HUES6 (cell line): ENCODE measurements at regions not wholly inside any gene's neighbourhood (a gene's known extent, or its start where the extent isn't known, plus 50 kb on each side); places are given as distances from the start of the nearest gene placed in this dataset.

Experiments
- H3K27ac ChIP-seq: 2 replicates; pipeline ENCODE4 v1.7.0; 2013; ENCODE audit warnings: low read depth, mild to moderate bottlenecking, low read length, inconsistent platforms
- H3K27me3 ChIP-seq: 2 replicates; pipeline ENCODE4 v1.6.1; 2013; ENCODE audit warnings: low read length; ENCODE audit not compliant: control insufficient read depth, insufficient read depth
- H3K36me3 ChIP-seq: 2 replicates; pipeline ENCODE4 v1.6.1; 2013; ENCODE audit warnings: low read length; ENCODE audit not compliant: control insufficient read depth, insufficient read depth
- H3K4me1 ChIP-seq: 2 replicates; pipeline ENCODE4 v1.6.1; 2013; ENCODE audit warnings: low read length; ENCODE audit not compliant: control insufficient read depth, insufficient read depth
- H3K4me3 ChIP-seq: 2 replicates; pipeline ENCODE4 v1.5.1; 2013; ENCODE audit warnings: low read depth, low read length
- H3K9ac ChIP-seq: one replicate; pipeline ENCODE4 v1.6.1; 2013; ENCODE audit warnings: mild to moderate bottlenecking, low read length
- H3K9me3 ChIP-seq: 2 replicates; pipeline ENCODE4 v1.6.1; 2013; ENCODE audit warnings: low read depth, low read length; ENCODE audit not compliant: control insufficient read depth, insufficient read depth

DNA sequence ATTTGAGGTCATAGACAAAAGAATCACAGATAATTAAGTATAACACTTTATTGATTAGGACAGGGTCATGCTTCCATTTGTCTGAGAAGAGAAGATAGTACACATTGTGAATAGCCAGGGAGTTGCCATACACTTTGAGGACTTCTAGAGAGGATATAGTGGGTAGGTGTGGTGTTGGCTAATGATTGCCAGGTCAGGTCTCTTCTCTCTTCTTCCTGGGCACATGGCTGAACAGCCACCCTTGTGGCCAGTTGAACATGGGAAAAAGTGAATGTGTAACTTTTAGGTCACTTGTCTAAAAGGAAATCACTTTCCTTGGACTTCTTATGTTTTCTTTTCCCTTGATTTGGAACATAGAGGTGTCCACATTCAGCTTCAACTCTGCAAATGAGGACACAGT lies 772.1 kb upstream of the MAP3K7 start:
- H3K4me3 ChIP-seq: no peak overlapping the region
- no peaks in the 10 kb centered on the region for H3K9me3 ChIP-seq
- H3K27ac ChIP-seq: no peak overlapping the region
- H3K9ac ChIP-seq: no peak overlapping the region
- no peaks in the 10 kb centered on the region for H3K27me3 ChIP-seq
- no peaks in the 10 kb centered on the region for H3K36me3 ChIP-seq
- H3K4me1 ChIP-seq: no peaks in the 10 kb centered on the region

DNA sequence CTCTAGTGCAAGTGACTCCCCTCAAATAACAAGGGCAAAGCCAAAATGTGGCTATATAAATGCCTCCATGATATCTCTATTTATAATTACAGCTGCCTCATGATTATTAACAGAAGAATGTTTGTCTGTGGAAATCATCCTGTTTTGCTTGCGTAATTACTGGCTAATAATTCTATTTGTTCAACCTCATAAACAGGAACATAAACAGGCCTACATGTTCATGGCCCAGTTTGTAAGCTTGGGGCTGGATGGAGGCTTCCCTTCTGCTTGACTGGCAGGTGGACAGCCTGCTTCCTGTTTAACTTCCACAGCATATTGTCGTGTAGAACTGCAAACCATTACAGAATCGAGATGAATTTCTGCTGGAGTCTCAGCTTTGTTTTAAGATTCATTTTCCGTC lies 766.0 kb upstream of the MAP3K7 start:
- H3K36me3 ChIP-seq: no peaks in the 10 kb centered on the region
- H3K27me3 ChIP-seq: no peaks in the 10 kb centered on the region
- no peaks in the 10 kb centered on the region for H3K4me1 ChIP-seq
- H3K4me3 ChIP-seq: no peak overlapping the region
- H3K9me3 ChIP-seq: no peaks in the 10 kb centered on the region
- no peak overlapping the region for H3K9ac ChIP-seq
- H3K27ac ChIP-seq: no peak overlapping the region

DNA sequence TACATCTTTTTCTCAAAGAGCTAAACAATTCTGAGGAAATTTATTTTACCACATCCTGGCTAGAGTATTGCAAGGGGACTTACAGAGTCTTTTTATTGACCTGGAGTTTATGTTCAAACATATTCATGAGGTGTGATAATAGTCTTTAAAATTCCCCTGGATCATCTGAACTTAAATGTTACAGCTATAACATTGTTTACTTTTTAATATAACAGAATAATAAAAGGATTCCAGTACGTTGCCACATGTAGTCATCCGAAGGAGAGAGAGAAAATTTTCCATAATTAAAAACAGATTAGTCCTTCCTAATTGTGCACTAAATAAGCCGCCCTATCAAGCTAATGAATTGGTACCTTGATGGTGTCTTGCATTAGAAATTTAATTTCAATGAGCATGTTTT lies 765.4 kb upstream of the MAP3K7 start:
- H3K4me1 ChIP-seq: no peaks in the 10 kb centered on the region
- H3K9ac ChIP-seq: no peak overlapping the region
- H3K9me3 ChIP-seq: no peaks in the 10 kb centered on the region
- H3K4me3 ChIP-seq: no peak overlapping the region
- H3K27me3 ChIP-seq: no peaks in the 10 kb centered on the region
- no peaks in the 10 kb centered on the region for H3K36me3 ChIP-seq
- H3K27ac ChIP-seq: no peak overlapping the region

DNA sequence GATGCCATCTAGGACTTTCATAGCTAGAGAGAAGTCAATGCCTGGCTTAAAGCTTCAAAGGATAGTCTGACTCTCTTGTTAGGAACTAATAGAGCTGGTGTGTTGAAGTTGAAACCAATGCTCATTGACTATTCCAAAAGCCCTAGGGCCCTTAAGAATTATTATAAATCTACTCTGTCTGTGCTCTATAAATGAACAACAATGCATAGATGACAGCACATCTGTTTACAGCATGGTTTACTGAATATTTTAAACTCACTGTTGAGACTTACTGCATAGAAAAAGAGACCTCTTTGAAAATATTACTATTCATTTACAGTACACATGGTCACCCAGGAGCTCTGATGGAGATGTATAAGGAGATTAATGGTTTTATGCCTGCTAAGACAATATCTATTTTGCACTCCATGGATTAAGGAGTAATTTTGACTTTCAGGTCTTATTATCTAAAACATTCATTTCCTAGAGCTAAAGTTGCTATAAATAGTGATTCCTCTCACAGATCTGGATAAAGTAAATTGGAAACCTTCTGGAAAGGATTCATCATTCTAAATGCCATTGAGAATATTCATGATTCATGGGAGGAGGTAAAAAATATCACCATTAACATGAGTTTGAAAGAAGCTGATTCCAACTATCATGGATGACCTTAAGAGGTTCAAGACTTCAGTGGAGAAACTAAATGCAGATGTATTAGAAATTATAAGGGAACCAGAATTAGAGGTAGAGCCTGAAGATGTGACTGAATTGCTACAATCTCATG lies 763.5 kb upstream of the MAP3K7 start:
- Histone ChIP-seq H3K27ac (no peak overlapping the region), H3K36me3 (no peaks in the 10 kb centered on the region), H3K4me1 (no peaks in the 10 kb centered on the region), H3K27me3 (no peaks in the 10 kb centered on the region), H3K4me3 (no peak overlapping the region), H3K9me3 (no peaks in the 10 kb centered on the region), H3K9ac (no peak overlapping the region)

DNA sequence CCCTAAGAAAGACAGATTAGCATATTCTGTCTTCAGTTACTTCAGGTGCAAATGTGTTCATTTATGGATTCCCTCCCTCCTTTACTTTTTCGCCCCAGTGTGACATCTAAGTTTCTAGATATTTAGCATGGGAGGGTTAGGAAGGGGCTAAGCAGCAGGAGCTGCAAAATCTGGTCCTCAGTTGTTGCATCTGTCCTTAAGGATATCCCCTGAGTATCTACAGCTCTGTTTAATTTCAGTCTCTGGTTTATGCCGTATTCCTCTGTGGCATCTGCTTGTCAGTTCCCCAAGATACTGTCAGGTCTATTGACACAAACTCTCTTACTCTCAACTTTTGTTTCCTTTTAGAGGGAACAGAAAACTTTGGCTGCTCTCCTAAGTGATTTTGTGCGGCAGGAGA lies 754.6 kb upstream of the MAP3K7 start:
- H3K9ac ChIP-seq: no peak overlapping the region
- H3K4me3 ChIP-seq: no peak overlapping the region
- H3K27me3 ChIP-seq: no peaks in the 10 kb centered on the region

DNA sequence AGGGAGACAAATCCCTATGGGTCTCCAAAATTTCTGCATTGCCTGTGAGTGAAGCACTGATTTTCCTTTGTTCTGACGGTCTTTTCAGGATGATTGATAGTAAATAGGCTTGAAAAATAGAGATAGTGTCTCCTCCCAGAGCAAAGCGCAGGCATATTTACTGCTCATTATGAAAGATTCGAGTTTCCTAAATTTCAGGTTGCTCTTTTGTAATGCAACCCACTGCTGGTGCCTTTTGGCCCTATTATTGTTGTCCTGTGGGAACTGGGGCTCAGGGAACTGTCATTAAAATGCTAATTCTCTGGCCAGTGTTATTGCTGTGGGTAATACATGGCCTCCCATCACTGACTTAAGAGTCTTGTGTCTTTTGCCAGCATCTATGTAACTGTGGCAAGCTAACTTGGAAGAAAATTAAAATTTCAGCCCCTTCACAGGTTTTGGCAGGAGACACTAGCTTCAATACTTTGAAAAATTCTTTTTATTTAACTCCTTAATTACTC lies 754.1 kb upstream of the MAP3K7 start:
- Histone ChIP-seq H3K27ac (no peak overlapping the region), H3K27me3 (no peaks in the 10 kb centered on the region), H3K4me1 (peaks cover 13% of the 10 kb centered on the region), H3K36me3 (no peaks in the 10 kb centered on the region), H3K9me3 (peaks cover 3% of the 10 kb centered on the region; the same call in 1 of the 2 replicates), H3K9ac (no peak overlapping the region), H3K4me3 (no peak overlapping the region)

More for the DNA sequence above, 754.6 kb upstream of the MAP3K7 start:
- Histone ChIP-seq H3K36me3 (no peaks in the 10 kb centered on the region), H3K4me1 (peaks cover 13% of the 10 kb centered on the region), H3K9me3 (peaks cover 3% of the 10 kb centered on the region; the same call in 1 of the 2 replicates), H3K27ac (no peak overlapping the region)

DNA sequence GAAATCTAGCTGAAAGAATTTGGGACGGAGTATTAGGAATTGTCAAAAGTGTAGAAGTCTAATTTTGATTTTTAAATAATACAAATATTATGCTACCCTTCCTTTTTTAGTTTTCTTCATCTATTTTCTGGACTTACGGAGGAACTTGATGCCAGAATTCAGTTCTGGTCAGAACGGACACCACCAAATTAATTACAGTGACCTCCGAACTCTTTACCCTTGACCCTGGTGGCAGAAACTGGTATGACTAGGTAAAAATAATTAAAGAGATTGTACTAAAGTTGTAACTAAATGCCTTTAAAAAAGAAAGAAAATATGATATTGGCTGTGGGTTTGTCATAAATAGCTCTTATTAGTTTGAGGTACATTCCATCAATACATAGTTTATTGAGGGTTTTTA lies 751.1 kb upstream of the MAP3K7 start:
- H3K9ac ChIP-seq: no peak overlapping the region
- H3K27ac ChIP-seq: no peak overlapping the region
- H3K4me3 ChIP-seq: no peak overlapping the region
- no peaks in the 10 kb centered on the region for H3K36me3 ChIP-seq
- H3K27me3 ChIP-seq: no peaks in the 10 kb centered on the region
- peaks cover 13% of the 10 kb centered on the region for H3K4me1 ChIP-seq
- peaks cover 3% of the 10 kb centered on the region; the same call in 1 of the 2 replicates for H3K9me3 ChIP-seq

DNA sequence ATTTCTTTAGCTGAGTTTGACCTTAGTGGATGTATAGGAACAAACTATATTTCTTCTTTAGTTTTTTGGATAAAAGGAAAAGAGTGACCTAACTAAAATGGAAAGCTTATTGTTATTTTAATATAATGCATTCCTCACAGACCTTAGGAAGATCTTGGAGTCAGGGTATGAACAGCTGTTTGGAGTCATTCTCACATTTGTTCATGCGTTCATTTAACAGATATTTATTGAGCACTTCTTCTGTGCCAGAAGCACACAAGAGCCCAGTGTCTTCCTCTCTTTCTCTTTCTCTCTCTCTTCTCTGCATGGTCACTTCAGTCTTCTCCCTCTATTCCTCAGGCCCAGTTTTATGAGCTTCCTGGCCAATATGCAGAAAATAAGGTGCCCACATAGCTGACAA lies 744.0 kb upstream of the MAP3K7 start:
- H3K9me3 ChIP-seq: no peaks in the 10 kb centered on the region
- no peaks in the 10 kb centered on the region for H3K36me3 ChIP-seq
- H3K4me1 ChIP-seq: peaks cover 4% of the 10 kb centered on the region; the same call in 1 of the 2 replicates
- H3K9ac ChIP-seq: no peak overlapping the region
- no peak overlapping the region for H3K27ac ChIP-seq
- H3K27me3 ChIP-seq: no peaks in the 10 kb centered on the region
- H3K4me3 ChIP-seq: no peak overlapping the region

DNA sequence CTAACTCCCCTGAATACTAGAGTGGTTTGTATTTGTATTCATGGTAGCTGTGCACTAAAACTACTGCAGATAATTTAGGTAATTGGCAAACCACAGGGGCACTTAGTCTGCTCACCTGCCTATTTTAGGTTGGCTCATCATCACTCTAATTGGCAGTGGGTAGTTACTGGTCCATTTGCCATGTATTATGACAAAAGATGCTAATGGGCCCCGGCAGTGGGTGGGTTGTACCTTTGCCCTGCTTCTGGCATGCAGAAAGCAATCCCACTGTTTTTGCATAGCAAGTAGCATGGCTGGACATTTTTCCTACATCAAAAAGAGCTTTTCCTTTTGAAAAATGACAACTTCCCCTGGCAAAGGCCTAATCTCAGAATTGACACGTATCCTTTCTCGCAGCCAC lies 741.4 kb upstream of the MAP3K7 start:
- H3K36me3 ChIP-seq: no peaks in the 10 kb centered on the region
- H3K9ac ChIP-seq: no peak overlapping the region
- H3K27me3 ChIP-seq: no peaks in the 10 kb centered on the region
- no peak overlapping the region for H3K27ac ChIP-seq
- no peaks in the 10 kb centered on the region for H3K9me3 ChIP-seq
- no peak overlapping the region for H3K4me3 ChIP-seq
- peaks cover 4% of the 10 kb centered on the region; the same call in 1 of the 2 replicates for H3K4me1 ChIP-seq

DNA sequence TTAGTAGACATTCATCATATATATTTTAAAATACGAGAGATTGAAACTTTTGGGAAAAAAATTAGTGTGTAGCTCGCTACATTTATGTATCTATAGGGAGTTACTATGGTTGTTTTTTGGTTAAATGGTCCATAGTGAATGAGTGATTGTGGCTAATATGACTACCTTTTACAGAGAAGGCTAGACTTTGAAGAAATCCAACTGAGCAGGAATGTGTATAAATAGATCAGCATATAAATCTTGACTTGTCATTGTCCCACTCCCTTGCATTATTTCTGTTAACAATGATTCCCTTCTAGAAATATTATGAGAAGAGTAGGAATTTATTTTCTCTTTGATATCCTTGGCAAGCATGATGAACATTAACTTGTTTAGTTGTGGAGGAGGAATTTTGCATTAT lies 737.8 kb upstream of the MAP3K7 start:
- Histone ChIP-seq H3K9me3 (no peaks in the 10 kb centered on the region), H3K4me1 (no peaks in the 10 kb centered on the region), H3K4me3 (no peak overlapping the region), H3K27me3 (no peaks in the 10 kb centered on the region), H3K27ac (no peak overlapping the region), H3K9ac (no peak overlapping the region), H3K36me3 (no peaks in the 10 kb centered on the region)

DNA sequence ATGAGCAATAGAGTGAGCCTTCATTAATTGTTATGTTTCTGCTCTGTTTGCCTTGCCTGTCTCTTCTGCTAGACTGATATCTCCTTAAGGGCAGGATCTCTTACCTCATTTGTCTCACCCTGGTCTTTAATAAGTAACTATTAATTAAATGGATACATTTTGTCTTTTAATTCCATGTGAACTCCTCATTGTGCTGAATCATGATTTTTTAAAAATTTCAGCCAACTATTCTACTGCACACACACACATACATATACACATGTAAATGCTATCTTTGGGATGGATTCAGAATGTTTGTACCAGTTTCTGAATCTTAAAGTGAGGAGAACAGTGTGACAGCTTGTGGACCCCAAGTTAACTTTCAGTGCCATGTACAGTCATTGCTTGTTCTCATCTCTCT lies 731.1 kb upstream of the MAP3K7 start:
- no peak overlapping the region for H3K4me3 ChIP-seq
- H3K27ac ChIP-seq: no peak overlapping the region
- H3K27me3 ChIP-seq: no peaks in the 10 kb centered on the region
- no peaks in the 10 kb centered on the region for H3K9me3 ChIP-seq
- H3K36me3 ChIP-seq: no peaks in the 10 kb centered on the region
- H3K4me1 ChIP-seq: peaks cover 17% of the 10 kb centered on the region
- H3K9ac ChIP-seq: no peak overlapping the region
